ENCODE measurements at regions not wholly inside any gene's neighbourhood (a gene's known extent, or its start where the extent isn't known, plus 50 kb on each side); places are given as distances from the start of the nearest gene placed in this dataset.

- TF ChIP-seq ZNF362 (CRISPR knock-in tag; IDR thresholded peaks at IDR 0.05; ENCODE audit: borderline replicate concordance), result no peak
- TF ChIP-seq, protein P1, sequence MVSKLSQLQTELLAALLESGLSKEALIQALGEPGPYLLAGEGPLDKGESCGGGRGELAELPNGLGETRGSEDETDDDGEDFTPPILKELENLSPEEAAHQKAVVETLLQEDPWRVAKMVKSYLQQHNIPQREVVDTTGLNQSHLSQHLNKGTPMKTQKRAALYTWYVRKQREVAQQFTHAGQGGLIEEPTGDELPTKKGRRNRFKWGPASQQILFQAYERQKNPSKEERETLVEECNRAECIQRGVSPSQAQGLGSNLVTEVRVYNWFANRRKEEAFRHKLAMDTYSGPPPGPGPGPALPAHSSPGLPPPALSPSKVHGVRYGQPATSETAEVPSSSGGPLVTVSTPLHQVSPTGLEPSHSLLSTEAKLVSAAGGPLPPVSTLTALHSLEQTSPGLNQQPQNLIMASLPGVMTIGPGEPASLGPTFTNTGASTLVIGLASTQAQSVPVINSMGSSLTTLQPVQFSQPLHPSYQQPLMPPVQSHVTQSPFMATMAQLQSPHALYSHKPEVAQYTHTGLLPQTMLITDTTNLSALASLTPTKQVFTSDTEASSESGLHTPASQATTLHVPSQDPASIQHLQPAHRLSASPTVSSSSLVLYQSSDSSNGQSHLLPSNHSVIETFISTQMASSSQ (IDR thresholded peaks at IDR 0.05; ENCODE audit: low read depth), result no peak
- TF ChIP-seq, protein P1 (CRISPR knock-in tag; IDR thresholded peaks at IDR 0.05; ENCODE audit: borderline replicate concordance), result no peak
- TF ChIP-seq FIP1L1 (IDR thresholded peaks at IDR 0.05; ENCODE audit: borderline replicate concordance, insufficient read depth, low read depth, low read length), result no peak
- TF ChIP-seq ZNF567 (CRISPR knock-in tag; IDR thresholded peaks at IDR 0.05; ENCODE audit: borderline replicate concordance), result no peak
- TF ChIP-seq U2AF2 (IDR thresholded peaks at IDR 0.05; ENCODE audit: low read depth, low read length), result no peak
- TF ChIP-seq, protein P2, sequence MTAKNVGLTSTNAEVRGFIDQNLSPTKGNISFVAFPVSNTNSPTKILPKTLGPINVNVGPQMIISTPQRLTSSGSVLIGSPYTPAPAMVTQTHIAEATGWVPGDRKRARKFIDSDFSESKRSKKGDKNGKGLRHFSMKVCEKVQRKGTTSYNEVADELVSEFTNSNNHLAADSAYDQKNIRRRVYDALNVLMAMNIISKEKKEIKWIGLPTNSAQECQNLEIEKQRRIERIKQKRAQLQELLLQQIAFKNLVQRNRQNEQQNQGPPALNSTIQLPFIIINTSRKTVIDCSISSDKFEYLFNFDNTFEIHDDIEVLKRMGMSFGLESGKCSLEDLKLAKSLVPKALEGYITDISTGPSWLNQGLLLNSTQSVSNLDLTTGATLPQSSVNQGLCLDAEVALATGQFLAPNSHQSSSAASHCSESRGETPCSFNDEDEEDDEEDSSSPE (CRISPR knock-in tag; IDR thresholded peaks at IDR 0.05), result no peak
- no peak for TF ChIP-seq ZNF660 (CRISPR knock-in tag; IDR thresholded peaks at IDR 0.05; ENCODE audit: borderline replicate concordance, low read depth)
- TF ChIP-seq ZNF616 (CRISPR knock-in tag; IDR thresholded peaks at IDR 0.05; ENCODE audit: low read depth), result no peak
Measured at GRCh38 chr13:42417626-42418025, 145.7 kb downstream of the AKAP11 start (continued).

Measured in HepG2 (cell line).